HepG2 (cell line): ENCODE measurements at regions not wholly inside any gene's neighbourhood (a gene's known extent, or its start where the extent isn't known, plus 50 kb on each side); places are given as distances from the start of the nearest gene placed in this dataset.

Source experiments
- ELF4 ChIP-seq: sonication (generic); formaldehyde crosslinking; IDR thresholded peaks from 2 replicates; pipeline ENCODE4 v1.5.0; 2020; ENCODE audit warnings: missing genetic modification reagents, mild to moderate bottlenecking, moderate library complexity, borderline replicate concordance
- NKX3-1 ChIP-seq: sonication (generic); formaldehyde crosslinking; IDR thresholded peaks from 2 replicates; pipeline ENCODE4 v1.5.0; 2020; ENCODE audit warnings: missing genetic modification reagents
- ONECUT2 ChIP-seq: sonication (generic); formaldehyde crosslinking; IDR thresholded peaks from 2 replicates; pipeline ENCODE4 v1.4.0; 2020; ENCODE audit warnings: missing genetic modification reagents
- RARA ChIP-seq: IDR thresholded peaks from 2 replicates; pipeline ENCODE4 v1.6.1; 2016; ENCODE audit warnings: missing genetic modification reagents, missing compliant biosample characterization
- SAFB2 ChIP-seq: sonication (generic); formaldehyde crosslinking; IDR thresholded peaks from 2 replicates; pipeline ENCODE4 v1.5.1; 2020; ENCODE audit warnings: missing genetic modification reagents, low read depth, mild to moderate bottlenecking, borderline replicate concordance
- TAF15 ChIP-seq: fragments of 200-400 bp; formaldehyde crosslinking; IDR thresholded peaks from one replicate; pipeline ENCODE4 v1.6.1; 2018; ENCODE audit warnings: mild to moderate bottlenecking, low read depth, low read length; ENCODE audit not compliant: poor library complexity, severe bottlenecking
- ZBTB21 ChIP-seq: sonication (generic); formaldehyde crosslinking; IDR thresholded peaks from 2 replicates; pipeline ENCODE4 v1.4.0; 2020; ENCODE audit warnings: missing genetic modification reagents
- ZNF567 ChIP-seq: sonication (generic); formaldehyde crosslinking; IDR thresholded peaks from 2 replicates; pipeline ENCODE4 v1.8.1; 2023; ENCODE audit warnings: mild to moderate bottlenecking, missing genetic modification reagents, borderline replicate concordance
- ZNF615 ChIP-seq: sonication (generic); formaldehyde crosslinking; IDR thresholded peaks from 2 replicates; pipeline ENCODE4 v1.5.0; 2020; ENCODE audit warnings: mild to moderate bottlenecking, missing genetic modification reagents, borderline replicate concordance
- TF ChIP-seq, protein P1 (sequence below): sonication (generic); formaldehyde crosslinking; IDR thresholded peaks from 2 replicates; pipeline ENCODE4 v1.5.1; 2020; ENCODE audit warnings: mild to moderate bottlenecking, missing genetic modification reagents, moderate library complexity
- TF ChIP-seq, protein P2 (sequence below): sonication (generic); formaldehyde crosslinking; IDR thresholded peaks from 2 replicates; pipeline ENCODE4 v1.8.1; 2023; ENCODE audit warnings: mild to moderate bottlenecking, inconsistent platforms, moderate library complexity, missing genetic modification reagents, borderline replicate concordance
- TF ChIP-seq, protein P3 (sequence below): IDR thresholded peaks from 2 replicates; pipeline ENCODE4 v1.6.1; 2016; ENCODE audit warnings: mild to moderate bottlenecking

DNA sequence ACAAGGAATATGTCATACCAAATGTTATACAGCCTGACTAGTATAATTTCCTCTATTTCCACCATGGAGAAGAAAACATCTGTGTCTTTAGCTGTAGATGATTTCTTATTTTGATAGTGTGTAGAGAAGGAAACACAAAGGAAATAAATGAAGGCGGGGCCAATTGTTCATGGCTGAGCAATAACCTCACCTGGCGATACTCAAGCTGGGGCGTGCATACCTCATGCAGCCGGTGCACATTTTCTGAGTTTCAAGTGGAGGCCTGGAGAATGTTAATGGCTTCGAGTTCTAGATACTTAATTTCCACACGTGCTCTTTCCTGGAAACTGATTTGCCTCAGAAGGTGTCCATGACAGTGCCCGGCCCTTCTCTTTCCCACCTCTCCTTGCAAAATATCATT, 127.4 kb upstream of the TAF11L2 start (continued):
- TF ChIP-seq, protein P1, sequence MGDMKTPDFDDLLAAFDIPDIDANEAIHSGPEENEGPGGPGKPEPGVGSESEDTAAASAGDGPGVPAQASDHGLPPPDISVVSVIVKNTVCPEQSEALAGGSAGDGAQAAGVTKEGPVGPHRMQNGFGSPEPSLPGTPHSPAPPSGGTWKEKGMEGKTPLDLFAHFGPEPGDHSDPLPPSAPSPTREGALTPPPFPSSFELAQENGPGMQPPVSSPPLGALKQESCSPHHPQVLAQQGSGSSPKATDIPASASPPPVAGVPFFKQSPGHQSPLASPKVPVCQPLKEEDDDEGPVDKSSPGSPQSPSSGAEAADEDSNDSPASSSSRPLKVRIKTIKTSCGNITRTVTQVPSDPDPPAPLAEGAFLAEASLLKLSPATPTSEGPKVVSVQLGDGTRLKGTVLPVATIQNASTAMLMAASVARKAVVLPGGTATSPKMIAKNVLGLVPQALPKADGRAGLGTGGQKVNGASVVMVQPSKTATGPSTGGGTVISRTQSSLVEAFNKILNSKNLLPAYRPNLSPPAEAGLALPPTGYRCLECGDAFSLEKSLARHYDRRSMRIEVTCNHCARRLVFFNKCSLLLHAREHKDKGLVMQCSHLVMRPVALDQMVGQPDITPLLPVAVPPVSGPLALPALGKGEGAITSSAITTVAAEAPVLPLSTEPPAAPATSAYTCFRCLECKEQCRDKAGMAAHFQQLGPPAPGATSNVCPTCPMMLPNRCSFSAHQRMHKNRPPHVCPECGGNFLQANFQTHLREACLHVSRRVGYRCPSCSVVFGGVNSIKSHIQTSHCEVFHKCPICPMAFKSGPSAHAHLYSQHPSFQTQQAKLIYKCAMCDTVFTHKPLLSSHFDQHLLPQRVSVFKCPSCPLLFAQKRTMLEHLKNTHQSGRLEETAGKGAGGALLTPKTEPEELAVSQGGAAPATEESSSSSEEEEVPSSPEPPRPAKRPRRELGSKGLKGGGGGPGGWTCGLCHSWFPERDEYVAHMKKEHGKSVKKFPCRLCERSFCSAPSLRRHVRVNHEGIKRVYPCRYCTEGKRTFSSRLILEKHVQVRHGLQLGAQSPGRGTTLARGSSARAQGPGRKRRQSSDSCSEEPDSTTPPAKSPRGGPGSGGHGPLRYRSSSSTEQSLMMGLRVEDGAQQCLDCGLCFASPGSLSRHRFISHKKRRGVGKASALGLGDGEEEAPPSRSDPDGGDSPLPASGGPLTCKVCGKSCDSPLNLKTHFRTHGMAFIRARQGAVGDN (CRISPR knock-in tag), result no peak
- TF ChIP-seq RARA (CRISPR knock-in tag) (no peak), ZNF567 (CRISPR knock-in tag) (no peak), SAFB2 (CRISPR knock-in tag) (no peak), ZNF615 (no peak), NKX3-1 (CRISPR knock-in tag) (no peak), ONECUT2 (CRISPR knock-in tag) (no peak), ELF4 (CRISPR knock-in tag) (no peak), ZBTB21 (CRISPR knock-in tag) (no peak), TAF15 (no peak)
- TF ChIP-seq, protein P2, sequence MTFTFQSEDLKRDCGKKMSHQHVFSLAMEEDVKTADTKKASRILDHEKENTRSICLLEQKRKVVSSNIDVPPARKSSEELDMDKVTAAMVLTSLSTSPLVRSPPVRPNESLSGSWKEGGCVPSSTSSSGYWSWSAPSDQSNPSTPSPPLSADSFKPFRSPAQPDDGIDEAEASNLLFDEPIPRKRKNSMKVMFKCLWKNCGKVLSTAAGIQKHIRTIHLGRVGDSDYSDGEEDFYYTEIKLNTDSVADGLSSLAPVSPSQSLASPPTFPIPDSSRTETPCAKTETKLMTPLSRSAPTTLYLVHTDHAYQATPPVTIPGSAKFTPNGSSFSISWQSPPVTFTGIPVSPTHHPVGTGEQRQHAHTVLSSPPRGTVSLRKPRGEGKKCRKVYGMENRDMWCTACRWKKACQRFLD (CRISPR knock-in tag), result no peak
- TF ChIP-seq, protein P3, sequence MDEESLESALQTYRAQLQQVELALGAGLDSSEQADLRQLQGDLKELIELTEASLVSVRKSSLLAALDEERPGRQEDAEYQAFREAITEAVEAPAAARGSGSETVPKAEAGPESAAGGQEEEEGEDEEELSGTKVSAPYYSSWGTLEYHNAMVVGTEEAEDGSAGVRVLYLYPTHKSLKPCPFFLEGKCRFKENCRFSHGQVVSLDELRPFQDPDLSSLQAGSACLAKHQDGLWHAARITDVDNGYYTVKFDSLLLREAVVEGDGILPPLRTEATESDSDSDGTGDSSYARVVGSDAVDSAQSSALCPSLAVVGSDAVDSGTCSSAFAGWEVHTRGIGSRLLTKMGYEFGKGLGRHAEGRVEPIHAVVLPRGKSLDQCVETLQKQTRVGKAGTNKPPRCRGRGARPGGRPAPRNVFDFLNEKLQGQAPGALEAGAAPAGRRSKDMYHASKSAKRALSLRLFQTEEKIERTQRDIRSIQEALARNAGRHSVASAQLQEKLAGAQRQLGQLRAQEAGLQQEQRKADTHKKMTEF (CRISPR knock-in tag), result no peak
